LoVo (cell line): ENCODE measurements at regions not wholly inside any gene's neighbourhood (a gene's known extent, or its start where the extent isn't known, plus 50 kb on each side); places are given as distances from the start of the nearest gene placed in this dataset.
"Not testable (repeated sequence)": the region's sequence is repeated elsewhere in the genome, so short reads cannot be mapped to it uniquely, and the experiment has no call there.

Experiments used
- DNase-seq: peaks from one replicate; pipeline ENCODE4 v3.0.0-alpha.2; 2016; ENCODE audit warnings: low spot score

DNA sequence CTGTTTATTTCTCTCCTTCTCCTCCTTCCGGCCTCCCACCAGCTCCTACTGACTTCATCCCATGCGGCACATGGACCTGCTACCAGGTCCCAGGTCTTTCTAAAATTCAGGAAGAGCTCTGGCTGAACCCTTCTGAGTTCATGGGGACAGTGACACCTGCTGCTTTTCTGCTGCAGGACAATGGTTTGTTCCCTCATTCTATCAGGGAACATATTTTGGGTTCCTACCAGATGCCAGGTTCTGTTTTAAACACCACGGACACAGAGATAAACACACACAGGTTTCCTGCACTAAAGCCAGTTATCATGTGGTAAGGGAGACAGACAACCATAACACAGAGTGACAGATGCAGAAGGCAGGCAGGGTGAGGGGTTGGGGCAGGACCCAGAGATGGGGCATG lies 114.0 kb upstream of the RAB4A start:
- peak; percentile 24 for DNase-seq

DNA sequence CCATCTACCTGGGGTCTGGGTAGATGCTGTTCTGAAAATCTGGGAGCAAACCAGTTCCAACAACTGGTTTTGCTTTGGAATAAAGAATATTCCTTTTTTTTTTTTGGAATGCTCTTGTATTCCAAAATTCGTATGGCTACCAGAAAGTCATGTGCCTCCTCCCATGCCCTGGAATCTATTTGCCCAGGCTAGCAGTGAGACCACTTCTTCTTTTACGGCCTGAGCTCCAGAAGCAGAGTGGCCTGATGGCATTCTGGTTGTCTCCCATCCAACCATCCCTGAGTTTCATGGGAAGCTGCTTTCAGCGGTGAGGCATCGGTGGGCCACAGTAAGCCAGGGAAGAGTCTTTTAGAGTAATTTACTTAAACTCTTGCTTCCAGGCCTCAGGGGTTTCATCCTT lies 113.4 kb upstream of the RAB4A start:
- no peak for DNase-seq

DNA sequence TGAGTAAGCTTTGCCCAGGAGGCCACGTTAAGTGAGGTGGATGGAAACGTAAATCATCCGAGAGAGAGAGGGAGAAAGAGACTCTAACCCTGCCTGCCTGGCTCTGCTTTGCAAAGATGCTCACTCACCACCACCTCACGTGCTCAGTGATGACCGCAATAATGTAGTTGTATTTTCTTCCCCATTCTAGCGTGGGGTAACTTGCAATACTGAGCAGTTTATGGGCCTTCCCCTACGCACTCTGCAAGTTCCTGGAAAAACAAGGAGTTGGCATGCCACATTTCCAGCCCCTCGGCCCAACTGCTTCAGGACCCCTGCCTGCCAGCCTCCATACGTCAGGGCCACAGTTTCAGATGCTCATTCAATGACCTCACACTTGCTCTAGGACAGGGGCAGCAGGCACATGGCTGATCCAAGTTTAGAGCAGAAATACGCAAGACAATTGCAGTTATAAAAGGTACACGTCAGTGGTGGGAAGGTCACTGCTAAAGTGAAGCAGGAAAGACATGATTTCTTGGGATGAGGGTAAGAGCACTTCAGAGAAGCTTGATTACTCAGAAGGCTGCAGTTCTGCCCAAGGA lies 112.5 kb upstream of the RAB4A start:
- DNase-seq = no peak

DNA sequence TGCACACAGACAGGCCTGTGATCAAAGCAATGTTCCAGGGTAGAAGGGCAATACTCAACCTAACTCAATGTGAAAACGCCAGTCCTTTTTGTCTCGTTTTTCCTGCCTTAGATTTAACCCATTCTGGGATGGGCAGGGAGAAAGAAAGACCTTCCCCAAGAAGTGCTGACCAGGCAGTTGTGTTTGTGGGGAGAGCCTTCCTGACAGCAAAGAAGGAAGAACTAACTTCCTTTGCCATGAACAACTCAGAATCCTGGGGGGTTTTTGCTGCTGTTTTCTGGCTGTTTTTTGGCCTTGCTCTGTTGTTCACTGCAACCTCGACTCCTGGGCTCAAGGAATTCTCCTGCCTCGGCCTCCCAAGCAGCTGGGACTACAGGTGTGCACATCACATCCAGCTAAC lies 112.0 kb upstream of the RAB4A start:
- DNase-seq = no peak

DNA sequence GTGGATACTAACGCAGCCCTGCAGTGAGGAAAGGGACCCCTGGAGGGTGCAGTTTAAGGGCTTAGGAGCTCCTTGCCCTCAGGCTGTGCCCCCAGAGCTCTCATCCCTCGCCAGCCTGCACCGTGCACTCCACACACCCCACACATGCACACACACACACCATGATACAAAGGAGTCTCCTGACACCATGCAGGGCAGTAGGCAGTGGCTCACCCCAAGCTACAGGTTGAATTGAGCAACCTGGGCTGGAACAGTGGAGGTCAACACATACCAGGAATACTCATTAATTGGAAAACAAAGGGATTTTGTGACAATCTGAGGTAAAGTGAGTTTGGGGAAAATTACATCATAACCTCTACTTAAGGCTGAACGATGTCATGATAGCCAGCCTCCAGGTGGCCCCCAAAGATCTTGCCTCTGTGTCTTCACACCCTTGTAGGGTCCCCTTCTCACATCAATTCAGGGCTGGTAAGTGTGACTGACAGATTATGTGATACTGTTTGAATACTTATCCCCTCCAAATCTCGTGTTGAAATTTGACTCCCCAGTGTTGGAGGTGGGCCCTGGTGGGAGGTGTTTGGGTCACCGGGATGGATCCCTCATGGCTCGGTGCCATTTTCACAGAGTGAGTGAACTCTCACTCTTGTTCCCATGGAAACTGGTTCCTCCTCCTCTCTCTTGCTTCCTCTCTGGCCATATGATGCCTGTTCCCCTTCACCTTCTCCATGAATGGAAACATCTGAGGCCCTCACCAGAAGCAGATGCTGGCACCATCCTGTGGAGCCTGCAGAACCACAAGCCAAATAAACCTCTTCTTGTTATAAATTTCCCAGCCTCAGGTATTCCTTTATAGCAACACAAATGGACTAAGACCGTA lies 111.0 kb upstream of the RAB4A start:
- DNase-seq = no peak

DNA sequence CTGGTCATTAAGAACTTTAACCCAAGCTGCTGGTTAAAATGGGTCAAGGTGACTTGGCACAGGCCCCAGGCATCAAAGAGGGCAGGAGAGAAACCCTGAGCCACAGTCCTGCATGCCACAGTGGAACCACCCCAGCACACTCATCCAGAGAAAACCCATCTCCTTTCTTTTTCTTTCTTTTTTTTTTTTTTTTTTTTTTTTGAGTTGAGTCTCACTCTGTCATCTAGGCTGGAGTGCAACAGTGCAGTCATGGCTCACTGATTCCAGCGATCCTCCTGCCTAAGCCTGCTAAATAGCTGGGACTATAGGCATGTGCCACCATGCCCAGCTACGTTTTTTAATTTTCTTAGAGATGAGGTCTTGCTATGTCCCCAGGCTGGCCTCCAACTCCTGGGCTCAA lies 109.2 kb upstream of the RAB4A start:
- no peak for DNase-seq

DNA sequence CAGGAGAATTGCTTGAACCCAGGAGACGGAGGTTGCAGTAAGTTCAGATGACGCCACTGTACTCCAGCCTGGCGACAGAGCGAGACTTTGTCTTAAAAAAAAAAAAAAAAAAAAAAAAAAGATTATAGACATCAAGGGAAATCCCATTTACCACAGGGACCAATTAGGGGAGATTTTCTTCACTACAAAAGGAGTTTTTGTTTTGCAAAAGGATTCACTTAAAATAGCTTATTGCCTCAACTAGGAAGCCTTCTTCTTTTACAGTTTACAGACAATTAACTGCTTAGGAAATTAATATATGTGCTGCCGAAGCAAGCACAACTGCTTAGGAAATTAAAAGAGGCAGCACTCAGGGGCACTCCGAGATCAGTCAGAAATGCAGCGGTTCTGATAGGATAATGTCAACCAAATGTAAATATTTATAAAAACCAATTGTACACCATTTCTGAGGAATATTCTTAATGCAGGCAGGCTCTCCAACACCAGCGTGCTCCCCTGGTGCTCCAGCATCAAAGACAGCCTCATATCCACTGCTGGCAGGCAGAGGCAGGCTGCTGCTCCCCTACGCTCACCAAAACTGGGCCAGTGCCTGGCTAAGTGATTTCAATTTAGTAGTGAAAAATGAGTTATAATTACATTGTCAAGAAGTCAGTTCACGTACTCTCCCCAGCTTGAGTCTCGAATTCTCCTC lies 107.9 kb upstream of the RAB4A start:
- no peak for DNase-seq

DNA sequence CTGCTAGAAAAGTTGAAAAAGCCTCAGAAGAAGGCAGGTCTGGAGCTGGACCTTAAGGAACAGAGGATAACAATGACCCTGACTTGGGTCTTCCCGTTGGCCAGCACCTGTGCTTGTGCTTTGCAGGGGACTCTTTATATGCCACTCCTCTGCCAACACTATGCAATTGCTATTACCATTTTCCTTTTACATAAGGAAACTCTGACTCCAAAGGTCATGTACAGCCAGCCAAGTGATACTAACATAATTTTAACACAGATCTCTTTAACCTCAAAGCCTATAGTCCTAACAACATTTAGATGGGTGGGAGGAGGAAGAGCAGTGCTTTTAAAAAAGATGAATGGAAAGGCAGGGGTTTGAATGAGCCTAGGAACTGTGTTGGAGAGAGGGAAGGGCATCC lies 106.6 kb upstream of the RAB4A start:
- DNase-seq = no peak

DNA sequence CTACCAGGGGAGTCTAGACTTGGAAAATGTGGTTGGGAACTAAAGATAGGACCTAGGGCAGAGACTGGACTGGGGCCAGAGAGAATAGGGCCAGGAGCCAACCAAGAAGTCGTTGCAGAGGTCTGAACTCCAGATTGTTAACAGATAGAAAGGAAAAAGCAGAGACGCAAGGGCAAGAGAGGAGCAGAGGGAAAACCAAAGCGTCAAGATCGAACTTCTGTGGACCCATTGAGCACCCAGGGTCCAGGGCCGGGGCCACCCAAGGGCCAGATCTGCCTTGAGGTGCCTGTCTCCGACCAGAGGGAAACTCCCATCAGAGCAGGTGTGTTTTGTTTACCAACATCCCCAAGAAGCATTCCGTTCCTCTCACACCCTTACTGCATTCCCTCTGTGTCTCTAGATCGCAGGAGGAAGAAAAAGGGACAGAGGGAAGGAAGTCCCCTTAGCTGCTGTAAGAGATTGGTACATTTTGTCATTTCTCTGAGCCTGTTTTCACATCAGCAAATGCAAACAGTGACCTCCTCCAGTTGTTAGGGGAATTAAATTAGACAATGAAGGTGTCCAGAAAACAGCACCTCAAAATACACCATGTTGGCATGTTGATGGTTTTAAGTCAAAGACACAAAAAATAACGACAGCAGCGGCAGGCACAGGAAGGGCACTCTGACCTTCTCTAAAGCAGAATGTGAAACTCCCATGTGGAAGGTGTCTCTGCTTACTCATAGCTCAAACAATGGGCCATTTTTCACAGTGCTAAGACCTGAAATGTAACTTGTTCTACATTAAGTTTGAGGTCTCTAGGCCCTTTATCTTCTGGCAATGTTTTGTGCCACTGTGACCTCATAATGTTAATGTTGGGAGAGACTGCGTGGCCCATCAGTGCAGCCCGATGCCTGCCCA lies 105.8 kb upstream of the RAB4A start:
- peak; percentile 66 for DNase-seq

DNA sequence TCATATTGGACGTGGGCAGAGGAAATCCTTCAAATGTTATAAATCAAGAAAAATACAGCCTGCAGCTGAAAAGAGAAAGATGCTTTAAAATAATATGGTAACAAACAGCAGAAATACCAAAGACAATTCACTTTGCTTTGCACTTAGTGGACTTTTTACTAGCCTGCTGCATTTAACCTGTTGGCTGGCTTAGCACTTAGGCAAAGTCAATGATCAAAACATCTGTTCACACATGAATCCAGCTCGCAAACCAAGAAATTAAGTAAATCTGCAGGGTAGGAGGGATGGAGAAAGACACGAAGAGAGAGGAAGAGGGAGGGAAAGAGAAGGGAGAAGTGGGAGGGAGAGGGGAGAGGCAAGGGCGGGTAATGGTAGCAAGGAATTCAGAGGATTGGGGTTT lies 103.6 kb upstream of the RAB4A start:
- no peak for DNase-seq

DNA sequence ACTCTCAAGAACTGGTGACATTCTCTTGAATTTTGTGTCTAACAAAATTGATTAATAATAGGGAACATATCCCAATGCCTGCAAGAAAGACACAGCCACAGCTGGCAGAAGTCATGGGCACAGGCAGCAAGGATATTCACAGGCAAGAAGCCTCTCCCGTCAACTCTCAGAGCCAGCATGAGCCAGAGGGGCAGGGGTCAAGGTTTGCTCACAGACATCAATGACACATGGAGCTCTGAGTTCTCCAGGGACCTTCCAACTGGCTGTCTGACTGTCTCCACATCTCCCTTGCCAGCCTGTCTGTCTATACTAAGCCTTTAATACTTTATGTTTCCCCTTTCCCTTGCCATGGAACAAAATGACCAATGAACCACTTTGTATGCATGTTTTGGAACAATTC lies 101.5 kb upstream of the RAB4A start:
- no peak for DNase-seq

DNA sequence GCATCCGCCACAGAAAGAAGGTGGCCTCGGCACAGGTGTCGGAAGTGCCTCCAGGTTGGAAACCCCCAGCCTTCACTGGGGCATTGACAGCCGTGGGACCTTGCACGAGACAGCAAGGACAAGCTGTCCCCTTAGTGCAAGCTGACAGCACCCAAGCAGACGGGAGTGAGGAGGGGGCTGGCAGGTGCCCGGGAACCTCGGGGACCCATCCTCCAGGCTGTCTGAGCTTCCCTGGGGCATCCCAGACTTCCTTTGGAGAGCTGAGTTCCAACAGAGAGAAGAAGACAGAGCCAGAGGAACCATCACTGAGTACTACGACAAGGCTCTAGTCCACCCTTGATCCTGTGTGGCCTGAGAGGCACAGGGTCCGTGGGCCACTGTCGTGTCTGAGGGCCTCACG lies 100.6 kb upstream of the RAB4A start:
- no peak for DNase-seq

DNA sequence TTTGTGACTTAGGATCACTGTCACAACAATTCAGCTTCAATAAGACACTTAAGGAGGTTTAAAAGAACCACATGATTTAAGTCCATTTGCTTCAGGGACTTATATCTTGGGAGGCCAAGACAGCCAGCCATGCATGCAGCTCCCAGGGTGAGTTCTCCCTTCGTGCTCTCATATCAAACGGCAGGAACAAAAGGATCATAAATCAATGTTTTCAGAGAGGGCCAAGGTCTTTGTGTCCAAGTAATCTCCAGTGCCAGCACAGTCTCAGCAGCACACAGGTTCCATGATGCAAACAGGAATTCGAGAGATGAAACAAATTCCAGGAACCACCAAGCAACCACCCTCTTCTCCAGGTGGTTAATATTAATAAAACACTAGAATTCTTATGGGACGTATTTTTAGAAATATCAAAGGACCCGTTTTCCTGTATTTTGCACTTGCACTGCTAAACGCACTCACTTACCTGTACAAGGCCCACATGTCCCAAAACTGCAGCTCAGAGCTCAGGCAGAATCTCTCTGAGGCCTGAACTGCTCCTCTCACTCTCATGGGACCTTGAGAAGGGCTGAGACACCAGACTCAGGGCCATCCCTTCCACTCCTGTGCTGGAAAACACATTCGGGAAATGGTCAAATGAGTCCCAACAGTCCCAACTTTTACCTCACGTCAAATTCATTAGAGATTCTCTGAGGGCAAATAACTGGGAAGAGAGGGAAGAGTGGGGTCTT lies 100.0 kb upstream of the RAB4A start:
- no peak for DNase-seq

DNA sequence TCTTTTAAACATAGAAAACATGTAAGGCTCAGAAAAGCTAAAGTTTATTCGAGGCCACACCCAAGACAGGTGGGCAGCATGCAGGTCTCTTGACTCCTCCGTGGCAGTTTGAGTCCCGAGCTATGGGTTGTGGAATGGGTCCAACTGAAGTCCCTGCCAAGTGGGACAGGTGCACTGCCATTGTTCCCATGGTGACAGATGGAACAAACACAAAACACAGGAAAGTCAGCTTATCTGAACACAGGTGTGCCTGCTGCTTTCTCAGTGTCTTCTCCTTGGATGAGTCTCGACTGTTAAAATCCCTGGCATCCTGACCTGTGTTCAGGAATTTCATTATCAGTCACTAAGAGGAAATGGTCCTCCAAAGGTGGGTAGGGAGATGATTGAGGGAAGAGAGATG lies 99.0 kb upstream of the RAB4A start:
- peak; percentile 37 for DNase-seq

DNA sequence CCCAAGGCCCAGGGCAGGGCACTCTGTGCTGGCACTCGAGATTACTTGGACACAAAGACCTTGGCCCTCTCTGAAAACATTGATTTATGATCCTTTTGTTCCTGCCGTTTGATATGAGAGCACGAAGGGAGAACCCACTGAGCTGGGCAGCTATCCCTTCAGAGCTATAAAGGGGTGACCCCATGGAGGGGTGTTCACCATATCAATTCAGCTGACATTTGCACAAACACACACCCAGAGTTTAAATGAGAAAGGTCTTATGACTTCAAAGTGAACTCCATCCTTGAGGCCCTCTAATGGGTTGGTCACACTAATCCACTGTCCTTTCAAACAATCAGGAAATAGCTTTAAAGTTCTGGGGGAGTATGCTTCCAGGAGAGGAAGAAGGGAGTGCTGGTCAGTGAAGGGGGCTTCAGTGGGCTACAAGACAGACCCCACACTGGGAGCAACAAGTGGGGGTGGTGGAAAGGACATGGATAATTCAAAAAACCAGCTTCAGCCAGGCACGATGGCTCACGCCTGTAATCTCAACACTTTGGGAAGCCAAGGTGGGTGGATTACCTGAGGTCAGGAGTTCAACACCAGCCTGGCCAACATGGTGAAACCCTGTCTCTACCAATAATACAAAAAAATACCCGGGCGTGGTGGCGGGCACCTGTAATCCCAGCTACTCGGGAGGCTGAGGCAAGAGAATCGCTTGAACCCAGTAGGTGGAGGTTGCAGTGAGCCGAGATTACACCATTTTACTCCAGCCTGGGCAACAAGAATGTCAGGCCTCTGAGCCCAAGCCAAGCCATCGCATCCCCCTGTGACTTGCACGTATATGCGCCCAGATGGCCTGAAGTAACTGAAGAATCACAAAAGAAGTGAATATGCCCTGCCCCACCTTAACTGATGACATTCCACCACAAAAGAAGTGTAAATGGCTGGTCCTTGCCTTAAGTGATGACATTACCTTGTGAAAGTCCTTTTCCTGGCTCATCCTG lies 97.1 kb upstream of the RAB4A start:
- DNase-seq = not testable (repeated sequence)

DNA sequence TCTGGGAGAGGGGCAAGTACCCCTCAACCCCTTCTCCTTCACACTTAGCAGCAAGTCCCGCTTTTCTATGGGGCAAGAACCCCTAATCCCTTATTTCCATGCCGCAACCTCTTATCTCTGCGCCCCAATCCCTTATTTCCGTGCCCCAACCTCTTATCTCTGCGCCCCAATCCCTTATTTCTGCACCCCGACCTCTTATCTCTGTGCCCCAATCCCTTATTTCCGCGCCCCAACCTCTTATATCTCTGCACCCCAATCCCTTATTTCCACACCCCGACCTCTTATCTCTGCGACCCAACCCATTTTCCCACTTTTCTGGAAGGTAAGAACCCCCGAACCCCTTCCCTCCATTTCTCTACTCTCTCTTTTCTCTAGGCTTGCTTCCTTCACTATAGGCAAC lies 95.6 kb upstream of the RAB4A start:
- not testable (repeated sequence) for DNase-seq

DNA sequence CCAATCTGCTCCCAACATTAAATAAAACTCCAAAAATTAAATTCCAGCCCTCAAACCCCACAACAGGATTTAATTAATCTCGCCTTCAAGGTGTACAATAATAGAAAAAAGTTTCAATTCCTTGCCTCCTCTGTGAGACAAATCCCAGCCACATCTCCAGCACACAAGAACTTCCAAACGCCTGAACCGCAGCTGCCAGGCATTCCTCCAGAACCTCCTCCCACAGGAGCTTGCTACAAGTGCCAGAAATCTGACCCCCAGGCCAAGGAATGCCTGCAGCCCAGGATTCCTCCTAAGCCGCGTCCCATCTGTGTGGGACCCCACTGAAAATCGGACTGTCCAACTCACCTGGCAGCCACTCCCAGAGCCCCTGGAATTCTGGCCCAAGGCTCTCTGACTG lies 94.5 kb upstream of the RAB4A start:
- DNase-seq = not testable (repeated sequence)

DNA sequence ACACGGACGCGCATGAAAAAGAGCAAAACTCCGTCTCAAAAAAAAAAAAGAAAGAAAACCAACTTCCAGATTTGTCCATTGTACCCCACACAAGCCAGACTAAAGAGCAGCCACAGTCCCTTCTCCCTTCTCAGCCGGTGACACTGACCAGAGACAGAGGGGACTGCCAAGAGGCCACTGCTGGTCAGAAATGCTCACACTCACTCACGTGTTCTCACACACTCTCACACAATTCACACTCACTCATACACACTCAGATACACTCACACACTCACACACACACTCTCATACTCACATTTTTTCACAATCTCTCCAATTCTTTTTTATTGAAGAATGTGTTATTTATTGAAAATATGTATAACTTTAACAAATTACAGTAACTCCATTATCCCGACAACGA lies 90.8 kb upstream of the RAB4A start:
- DNase-seq = no peak

DNA sequence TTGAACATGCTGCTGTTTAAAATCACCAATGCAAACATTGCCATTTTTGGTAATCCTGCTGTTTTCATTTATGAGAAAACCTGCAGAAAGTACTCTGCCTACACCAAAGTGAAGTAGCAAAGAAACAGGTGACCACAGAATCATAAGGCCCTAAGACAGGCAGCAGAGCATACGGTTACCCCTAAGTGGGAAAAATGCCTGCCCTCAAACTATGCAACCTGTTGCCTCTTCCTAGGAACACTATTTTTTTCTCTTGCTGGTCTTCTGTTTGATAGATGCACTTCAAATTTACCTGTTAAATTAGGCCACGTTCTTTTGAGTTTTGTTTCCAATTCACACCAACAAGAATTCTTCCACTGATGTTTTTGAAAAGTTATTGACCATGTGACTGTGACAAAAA lies 89.5 kb upstream of the RAB4A start:
- no peak for DNase-seq

DNA sequence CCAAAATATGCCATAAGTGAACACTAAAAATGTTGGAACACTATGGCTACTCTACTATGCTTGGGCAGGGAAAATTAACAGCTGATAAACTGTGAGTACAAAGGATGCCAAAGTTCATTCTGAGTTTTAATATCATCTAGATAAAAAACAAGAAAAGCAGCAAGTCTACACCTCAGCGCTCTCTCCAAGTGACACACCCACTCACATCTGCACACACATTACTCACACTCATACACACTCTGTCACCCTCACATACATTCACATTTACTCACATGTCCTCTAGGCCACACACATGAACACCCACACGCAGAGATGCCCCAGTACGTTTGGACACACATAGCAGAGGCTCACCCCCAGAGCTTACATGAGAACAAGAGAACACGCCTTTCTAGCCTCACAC lies 87.3 kb upstream of the RAB4A start:
- DNase-seq = no peak
